ENCODE measurements at regions not wholly inside any gene's neighbourhood (a gene's known extent, or its start where the extent isn't known, plus 50 kb on each side); places are given as distances from the start of the nearest gene placed in this dataset.

DNA sequence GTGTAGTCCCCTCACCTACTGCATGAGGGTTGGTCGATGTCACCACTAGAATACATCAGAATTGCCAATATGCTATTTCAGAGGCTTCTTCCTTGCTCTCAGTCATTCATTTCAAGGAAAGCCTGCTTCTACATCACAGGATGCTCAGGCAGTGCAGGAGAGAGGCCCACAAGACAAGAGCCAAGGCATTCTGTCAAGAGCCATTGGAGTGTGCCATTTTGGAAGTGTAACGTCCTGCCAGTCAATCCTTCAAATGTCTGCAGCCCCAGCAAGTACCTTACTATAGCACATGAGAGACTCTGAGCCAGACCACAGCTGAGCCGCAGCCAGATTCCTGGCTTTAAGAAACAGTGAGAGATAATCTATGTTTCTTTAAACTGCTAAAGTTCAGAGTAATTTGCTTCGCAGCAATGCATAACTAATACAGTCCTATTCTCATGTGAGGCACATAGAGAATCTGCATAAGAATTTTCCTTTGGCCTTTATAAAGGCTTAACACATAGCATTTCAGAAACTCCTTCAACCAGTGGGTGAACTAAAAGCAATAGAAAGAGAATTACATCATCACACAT, 166.5 kb upstream of the GNAI1 start:
- no peak for DNase-seq (ENCODE audit: extremely low read depth, low read depth)
- no peak overlapping the region for H3K4me3 ChIP-seq (replicated peaks; ENCODE audit: low read depth, low read length)
- TF ChIP-seq, protein P1, sequence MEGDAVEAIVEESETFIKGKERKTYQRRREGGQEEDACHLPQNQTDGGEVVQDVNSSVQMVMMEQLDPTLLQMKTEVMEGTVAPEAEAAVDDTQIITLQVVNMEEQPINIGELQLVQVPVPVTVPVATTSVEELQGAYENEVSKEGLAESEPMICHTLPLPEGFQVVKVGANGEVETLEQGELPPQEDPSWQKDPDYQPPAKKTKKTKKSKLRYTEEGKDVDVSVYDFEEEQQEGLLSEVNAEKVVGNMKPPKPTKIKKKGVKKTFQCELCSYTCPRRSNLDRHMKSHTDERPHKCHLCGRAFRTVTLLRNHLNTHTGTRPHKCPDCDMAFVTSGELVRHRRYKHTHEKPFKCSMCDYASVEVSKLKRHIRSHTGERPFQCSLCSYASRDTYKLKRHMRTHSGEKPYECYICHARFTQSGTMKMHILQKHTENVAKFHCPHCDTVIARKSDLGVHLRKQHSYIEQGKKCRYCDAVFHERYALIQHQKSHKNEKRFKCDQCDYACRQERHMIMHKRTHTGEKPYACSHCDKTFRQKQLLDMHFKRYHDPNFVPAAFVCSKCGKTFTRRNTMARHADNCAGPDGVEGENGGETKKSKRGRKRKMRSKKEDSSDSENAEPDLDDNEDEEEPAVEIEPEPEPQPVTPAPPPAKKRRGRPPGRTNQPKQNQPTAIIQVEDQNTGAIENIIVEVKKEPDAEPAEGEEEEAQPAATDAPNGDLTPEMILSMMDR (IDR thresholded peaks at IDR 0.05; ENCODE audit: low read depth, low read length, missing control alignments) = no peak

DNA sequence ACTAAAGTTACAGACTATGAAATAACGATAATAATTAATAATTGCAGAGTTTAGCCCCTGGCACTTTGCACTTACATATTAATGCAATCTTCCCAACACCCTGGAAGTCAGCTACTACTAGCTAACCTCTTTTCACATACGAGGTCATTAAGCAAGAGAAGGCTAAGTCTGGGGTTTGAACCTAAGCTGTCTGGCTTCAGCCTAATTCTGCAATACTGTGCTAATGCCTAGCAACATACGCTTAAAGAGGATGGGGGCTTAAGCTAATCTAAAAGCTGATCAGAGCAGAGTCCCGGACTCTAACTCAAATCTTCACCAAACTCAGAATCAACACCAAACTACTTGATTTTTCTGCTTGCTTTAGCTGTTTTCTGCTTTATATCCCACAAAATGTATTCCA, 168.7 kb upstream of the GNAI1 start:
- TF ChIP-seq, protein P1 (IDR thresholded peaks at IDR 0.05; ENCODE audit: low read depth, low read length, missing control alignments) = no peak
- no peak for DNase-seq (ENCODE audit: extremely low read depth, low read depth)
- H3K4me3 ChIP-seq (replicated peaks; ENCODE audit: low read depth, low read length) = no peak overlapping the region

DNA sequence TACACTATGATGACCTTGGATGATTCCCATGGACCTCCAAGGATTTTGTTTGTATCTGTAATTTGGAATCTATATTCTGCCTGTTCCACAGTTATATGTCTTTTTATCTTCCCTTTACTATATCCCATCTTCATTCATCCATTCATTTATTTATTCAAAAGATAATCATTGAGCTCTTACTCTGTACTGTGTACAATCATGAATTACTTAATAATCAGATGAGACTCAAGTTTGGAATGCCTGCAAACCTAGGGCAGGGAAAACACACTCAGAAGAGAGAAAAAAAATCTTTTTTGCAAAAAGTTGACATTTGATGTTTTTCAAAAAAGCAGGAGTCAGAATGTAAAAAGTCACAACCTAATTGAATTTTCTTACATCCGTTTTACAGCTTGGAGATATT, 170.2 kb upstream of the GNAI1 start:
- TF ChIP-seq, protein P1 (IDR thresholded peaks at IDR 0.05; ENCODE audit: low read depth, low read length, missing control alignments) = no peak
- no peak overlapping the region for H3K4me3 ChIP-seq (replicated peaks; ENCODE audit: low read depth, low read length)
- no peak for DNase-seq (ENCODE audit: extremely low read depth, low read depth)

DNA sequence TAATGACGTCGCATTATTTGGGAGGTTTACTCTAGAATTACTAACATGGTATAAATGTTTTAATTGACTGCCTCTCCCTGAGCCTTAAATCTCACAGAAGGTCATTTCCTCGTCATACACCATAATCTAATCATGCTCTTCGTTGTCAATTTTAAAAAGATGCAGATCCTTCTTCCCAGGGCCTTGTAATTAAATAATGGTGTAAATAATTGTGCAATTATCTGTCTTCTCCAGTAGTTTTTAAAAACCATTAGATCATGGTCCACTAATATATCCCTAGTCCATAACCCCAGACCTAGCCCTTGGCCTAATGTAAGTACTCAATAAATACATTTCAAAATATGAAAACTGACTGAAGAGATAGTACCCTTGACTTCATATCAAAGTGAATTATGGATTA, 181.5 kb upstream of the GNAI1 start:
- no peak overlapping the region for H3K4me3 ChIP-seq (replicated peaks; ENCODE audit: low read depth, low read length)
- TF ChIP-seq, protein P1 (IDR thresholded peaks at IDR 0.05; ENCODE audit: low read depth, low read length, missing control alignments) = no peak
- DNase-seq (ENCODE audit: extremely low read depth, low read depth) = no peak

DNA sequence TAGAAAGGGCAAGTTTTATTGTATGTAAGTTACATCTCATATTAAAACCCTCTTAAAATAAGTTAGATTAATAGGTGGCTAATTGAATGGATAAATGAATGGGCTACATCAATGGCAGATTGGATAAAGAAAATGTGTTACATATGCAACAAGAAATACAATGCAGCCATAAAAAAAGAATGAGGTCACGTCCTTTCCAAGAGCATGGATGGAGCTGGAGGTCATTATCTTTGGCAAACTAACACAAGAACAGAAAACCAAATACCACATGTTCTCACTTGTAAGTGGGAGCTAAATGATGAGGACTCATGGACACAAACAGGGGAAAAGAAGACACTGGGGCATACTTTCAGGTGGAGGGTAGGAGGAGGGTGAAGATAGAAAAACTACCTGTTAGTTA, 182.2 kb upstream of the GNAI1 start:
- H3K4me3 ChIP-seq (replicated peaks; ENCODE audit: low read depth, low read length) = no peak overlapping the region
- DNase-seq (ENCODE audit: extremely low read depth, low read depth) = no peak
- TF ChIP-seq, protein P1 (IDR thresholded peaks at IDR 0.05; ENCODE audit: low read depth, low read length, missing control alignments) = no peak

DNA sequence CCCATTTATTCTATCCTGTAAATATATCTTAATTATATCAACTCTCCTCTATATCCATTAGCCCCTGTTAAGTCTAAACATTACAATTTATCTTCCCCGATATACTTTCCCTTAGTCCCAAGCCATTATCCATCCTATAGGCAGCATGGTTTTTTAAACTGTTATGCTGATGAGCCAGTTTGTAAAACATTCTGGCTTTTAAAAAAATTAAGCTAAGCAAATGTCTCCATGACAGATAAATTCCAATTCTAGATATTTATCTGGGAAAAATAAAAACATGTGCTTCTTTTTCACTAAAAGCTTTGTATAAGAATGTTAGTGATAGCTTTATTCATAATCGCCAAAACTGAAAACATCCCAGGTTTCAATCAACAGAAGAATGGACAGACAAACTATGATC, 183.2 kb upstream of the GNAI1 start:
- no peak overlapping the region for H3K4me3 ChIP-seq (replicated peaks; ENCODE audit: low read depth, low read length)
- TF ChIP-seq, protein P1 (IDR thresholded peaks at IDR 0.05; ENCODE audit: low read depth, low read length, missing control alignments) = no peak
- no peak for DNase-seq (ENCODE audit: extremely low read depth, low read depth)

DNA sequence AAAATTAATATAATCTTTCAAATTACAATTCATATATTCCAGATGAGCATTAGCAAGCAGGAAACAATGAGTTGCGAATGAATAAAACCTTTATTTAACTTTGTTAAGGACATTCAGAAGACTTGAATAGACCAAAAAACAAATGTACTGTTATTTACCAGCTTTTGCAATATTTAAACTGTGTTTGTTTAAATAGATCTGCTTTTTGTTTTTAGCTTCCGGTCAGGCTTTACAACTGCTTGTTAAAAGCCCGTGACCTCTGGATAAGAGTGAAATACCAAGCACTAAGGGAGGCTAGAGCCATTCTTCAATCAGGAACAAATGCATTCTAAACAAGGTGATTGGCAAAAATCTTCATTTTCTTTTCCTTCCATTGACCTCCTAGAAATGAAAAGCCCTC, 184.9 kb upstream of the GNAI1 start:
- TF ChIP-seq, protein P1 (IDR thresholded peaks at IDR 0.05; ENCODE audit: low read depth, low read length, missing control alignments) = no peak
- no peak overlapping the region for H3K4me3 ChIP-seq (replicated peaks; ENCODE audit: low read depth, low read length)
- DNase-seq (ENCODE audit: extremely low read depth, low read depth) = no peak
